Tibial artery (tissue), 4 donors: ENCODE measurements at regions not wholly inside any gene's neighbourhood (a gene's known extent, or its start where the extent isn't known, plus 50 kb on each side); places are given as distances from the start of the nearest gene placed in this dataset.

Source experiments
- DNase-seq, 2 donors: peaks; one replicate each; pipeline ENCODE4 v3.0.0-alpha.2; 2019
- H3K27ac ChIP-seq, 2 donors: fragments of 200-600 bp; sonication (generic) in 1 of 2; 1 replicate in 1 of 2; 2 replicates in 1 of 2; pipeline ENCODE4 v1.5.1; 2018 to 2019; ENCODE audit warnings: mild to moderate bottlenecking in 1 of 2
- H3K27me3 ChIP-seq, 2 donors: fragments of 200-600 bp; sonication (generic) in 1 of 2; one replicate each; pipeline versions ENCODE4 v1.5.1 to v1.6.0; 2016 to 2019
- H3K36me3 ChIP-seq, 3 donors: fragments of 200-600 bp; sonication (generic) in 2 of 3; one replicate each; pipeline ENCODE4 v1.5.1; 2016 to 2019; ENCODE audit warnings: mild to moderate bottlenecking in 2 of 3
- H3K4me1 ChIP-seq, 4 donors: fragments of 200-600 bp; sonication (generic) in 2 of 4; 1 replicate in 3 of 4; 2 replicates in 1 of 4; pipeline ENCODE4 v1.5.1; 2016 to 2019
- H3K4me3 ChIP-seq, 2 donors: fragments of 200-600 bp; sonication (generic) in 1 of 2; 1 replicate in 1 of 2; 2 replicates in 1 of 2; pipeline ENCODE4 v1.5.1; 2018 to 2019; ENCODE audit warnings: mild to moderate bottlenecking in 2 of 2
- H3K9me3 ChIP-seq, 3 donors: fragments of 200-600 bp; sonication (generic) in 1 of 3; one replicate each; pipeline ENCODE4 v1.5.1; 2016 to 2019
- CTCF ChIP-seq, 2 experiments: fragments of 200-600 bp in 1 of 2; fragments of 450-650 bp in 1 of 2; IDR thresholded peaks; one replicate each; pipeline ENCODE4 v1.5.1; 2017 to 2019; ENCODE audit warnings: antibody characterized with exemption in 2 of 2, mild to moderate bottlenecking in 1 of 2, moderate library complexity in 1 of 2
- intact Hi-C: fragments of 100-400 bp; cut with DNase I; formaldehyde crosslinking; loops from one replicate; pipeline ENCODE4 v1.15.0; 2023; ENCODE audit warnings: low total_unique reads

GRCh38 chr4:96056346-96056934 lies 216.5 kb downstream of the PDHA2 start:
- Histone ChIP-seq H3K9me3 (no peaks in the 10 kb centered on the region), H3K4me1 (no peaks in the 10 kb centered on the region), H3K4me3 (no peak overlapping the region), H3K27me3 (no peaks in the 10 kb centered on the region), H3K27ac (no peak overlapping the region), H3K36me3 (no peaks in the 10 kb centered on the region)
- peak in 1 of 2 donors; percentile 57 for DNase-seq
- intact Hi-C loops = no loop called here
- TF ChIP-seq CTCF (IDR thresholded peaks at IDR 0.05) = no peak

DNA sequence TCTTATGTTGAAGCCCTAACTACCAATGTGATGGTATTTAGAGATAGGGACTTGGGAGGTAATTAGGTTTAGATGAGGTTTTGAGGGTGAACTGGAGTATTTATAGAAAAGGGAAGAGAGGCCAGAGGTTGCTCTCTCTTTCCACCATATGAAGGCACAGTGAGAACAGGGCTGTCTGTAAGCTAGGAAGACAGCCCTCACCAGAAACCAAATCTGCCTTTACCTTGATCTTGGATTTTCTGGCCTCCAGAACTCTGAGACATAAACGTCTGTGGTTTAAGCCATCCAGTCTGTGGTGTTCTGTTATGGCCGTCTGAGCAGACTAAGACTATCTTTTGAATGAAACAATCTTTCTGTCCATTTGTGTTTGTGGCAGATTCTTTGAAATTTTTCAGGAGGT lies 223.7 kb downstream of the PDHA2 start:
- no peaks in the 10 kb centered on the region for H3K9me3 ChIP-seq
- H3K27me3 ChIP-seq = no peaks in the 10 kb centered on the region
- no peak overlapping the region for H3K4me3 ChIP-seq
- no peak overlapping the region for H3K27ac ChIP-seq
- intact Hi-C loops = no loop called here
- no peak for TF ChIP-seq CTCF (IDR thresholded peaks at IDR 0.05)
- H3K4me1 ChIP-seq = no peaks in the 10 kb centered on the region
- H3K36me3 ChIP-seq = no peaks in the 10 kb centered on the region
- no peak for DNase-seq

DNA sequence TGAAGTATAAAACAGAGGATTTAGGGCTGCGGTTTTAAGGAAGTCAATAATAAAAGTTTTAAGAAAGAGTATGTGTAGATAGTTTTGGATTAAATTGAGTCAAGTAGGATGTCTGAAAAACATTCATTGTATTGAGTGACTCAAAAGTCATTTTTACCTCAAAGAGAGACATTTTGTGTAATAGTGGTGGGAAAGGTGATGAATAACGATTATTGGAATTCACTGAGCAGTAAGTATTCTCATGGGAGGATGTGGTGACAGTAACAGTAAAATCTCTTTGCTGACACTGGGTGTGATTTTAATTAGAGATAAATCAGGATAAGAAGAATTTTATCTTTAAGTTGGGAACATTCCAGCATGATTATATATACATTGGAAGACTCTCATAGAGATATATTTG lies 233.6 kb downstream of the PDHA2 start:
- intact Hi-C loops = no loop called here
- no peak for TF ChIP-seq CTCF (IDR thresholded peaks at IDR 0.05)
- Histone ChIP-seq H3K27me3 (no peaks in the 10 kb centered on the region), H3K27ac (no peak overlapping the region), H3K36me3 (no peaks in the 10 kb centered on the region), H3K9me3 (no peaks in the 10 kb centered on the region), H3K4me1 (no peaks in the 10 kb centered on the region), H3K4me3 (no peak overlapping the region)
- DNase-seq = no peak

- intact Hi-C loops = no loop called here
- H3K27me3 ChIP-seq = no peaks in the 10 kb centered on the region
- H3K4me1 ChIP-seq = no peaks in the 10 kb centered on the region
- H3K27ac ChIP-seq = no peak overlapping the region
- peaks cover 0 to 3% (median 0%) of the 10 kb centered on the region in 3 donors for H3K9me3 ChIP-seq
- no peak overlapping the region for H3K4me3 ChIP-seq
- no peak for DNase-seq
- H3K36me3 ChIP-seq = no peaks in the 10 kb centered on the region
- TF ChIP-seq CTCF (IDR thresholded peaks at IDR 0.05) = no peak
These were observed 252.3 kb downstream of the PDHA2 start for GRCh38 chr4:96092151-96092705.

GRCh38 chr4:96093057-96093456 lies 253.2 kb downstream of the PDHA2 start:
- TF ChIP-seq CTCF (IDR thresholded peaks at IDR 0.05) = no peak
- DNase-seq = no peak
- H3K27ac ChIP-seq = no peak overlapping the region
- no peak overlapping the region for H3K4me3 ChIP-seq
- H3K27me3 ChIP-seq = no peaks in the 10 kb centered on the region
- H3K4me1 ChIP-seq = no peaks in the 10 kb centered on the region
- no peaks in the 10 kb centered on the region for H3K36me3 ChIP-seq
- intact Hi-C loops = no loop called here
- peaks cover 0 to 3% (median 0%) of the 10 kb centered on the region in 3 donors for H3K9me3 ChIP-seq
